HG03135 (cell line): ENCODE measurements at regions not wholly inside any gene's neighbourhood (a gene's known extent, or its start where the extent isn't known, plus 50 kb on each side); places are given as distances from the start of the nearest gene placed in this dataset.
"Not testable (repeated sequence)": the region's sequence is repeated elsewhere in the genome, so short reads cannot be mapped to it uniquely, and the experiment has no call there.

Experiments used
- ATAC-seq: cut with Tn5 transposase; IDR thresholded peaks from one replicate; pipeline ENCODE4 v1.9.1; 2021; ENCODE audit warnings: mild to moderate bottlenecking, moderate library complexity; ENCODE audit not compliant: unreplicated experiment

DNA sequence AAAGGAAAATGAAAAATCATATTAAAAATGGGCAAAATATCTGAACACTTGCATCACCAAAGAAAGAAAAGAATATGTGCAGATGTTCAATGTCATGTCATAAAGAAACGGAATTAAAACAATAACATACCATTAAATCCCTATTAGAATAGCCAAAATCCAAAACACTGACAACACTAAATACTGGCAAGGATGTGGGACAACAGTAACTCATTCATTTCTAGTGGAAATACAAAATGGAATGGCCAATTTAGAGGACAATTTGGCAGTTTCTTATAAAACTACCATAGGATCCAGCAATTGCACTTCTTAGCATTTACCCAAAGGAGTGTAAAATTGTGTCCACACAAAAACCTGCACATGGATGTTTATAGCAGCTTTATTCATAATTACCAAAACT lies 542.5 kb upstream of the UBE2E2 start:
- no peak for ATAC-seq

- ATAC-seq: no peak
Measured at GRCh38 chr3:22661121-22661700, 541.9 kb upstream of the UBE2E2 start.

- ATAC-seq: no peak
Measured at GRCh38 chr3:22665528-22665927, 537.6 kb upstream of the UBE2E2 start.

- no peak for ATAC-seq
Measured at GRCh38 chr3:22666736-22667135, 536.4 kb upstream of the UBE2E2 start.

- ATAC-seq: no peak
Measured at GRCh38 chr3:22671848-22672247, 531.3 kb upstream of the UBE2E2 start.

GRCh38 chr3:22684739-22685138 lies 518.4 kb upstream of the UBE2E2 start:
- ATAC-seq: no peak

DNA sequence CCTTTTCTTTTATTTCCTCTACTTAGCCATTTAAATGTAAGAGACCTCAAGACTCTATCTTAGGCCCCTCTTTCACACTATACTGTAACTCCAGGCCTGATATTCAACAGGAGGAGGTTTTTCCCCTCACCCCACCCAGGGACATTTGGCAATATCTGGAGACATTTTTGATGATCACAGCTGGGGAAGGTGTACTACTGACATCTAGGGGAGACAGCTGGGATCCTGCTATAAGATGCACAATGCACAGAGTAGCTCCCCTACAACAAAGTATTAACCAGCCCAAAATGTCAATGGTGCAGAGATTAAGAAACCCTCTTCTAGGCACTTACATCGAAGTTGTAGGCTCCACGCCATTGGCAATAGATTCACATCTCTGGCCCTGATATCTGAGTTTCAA lies 517.5 kb upstream of the UBE2E2 start:
- no peak for ATAC-seq

DNA sequence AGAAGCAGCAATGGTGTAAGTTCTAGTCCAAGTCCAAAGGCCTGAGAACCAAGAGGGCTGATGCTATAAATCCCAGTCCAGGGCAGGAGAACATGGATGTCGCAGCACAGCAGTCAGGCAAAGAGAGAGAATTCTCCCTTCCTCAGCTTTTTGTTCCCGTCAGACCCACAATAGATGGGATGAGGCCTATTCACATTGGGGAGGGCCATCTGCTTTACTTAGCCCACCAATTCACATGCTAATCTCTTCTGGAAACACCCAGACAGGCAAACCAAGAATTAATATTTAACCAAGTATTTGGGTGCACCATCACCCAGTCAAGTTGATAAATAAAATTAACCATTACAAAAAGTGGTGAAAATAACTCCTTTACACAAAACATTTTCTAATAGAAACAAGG lies 511.7 kb upstream of the UBE2E2 start:
- no peak for ATAC-seq

DNA sequence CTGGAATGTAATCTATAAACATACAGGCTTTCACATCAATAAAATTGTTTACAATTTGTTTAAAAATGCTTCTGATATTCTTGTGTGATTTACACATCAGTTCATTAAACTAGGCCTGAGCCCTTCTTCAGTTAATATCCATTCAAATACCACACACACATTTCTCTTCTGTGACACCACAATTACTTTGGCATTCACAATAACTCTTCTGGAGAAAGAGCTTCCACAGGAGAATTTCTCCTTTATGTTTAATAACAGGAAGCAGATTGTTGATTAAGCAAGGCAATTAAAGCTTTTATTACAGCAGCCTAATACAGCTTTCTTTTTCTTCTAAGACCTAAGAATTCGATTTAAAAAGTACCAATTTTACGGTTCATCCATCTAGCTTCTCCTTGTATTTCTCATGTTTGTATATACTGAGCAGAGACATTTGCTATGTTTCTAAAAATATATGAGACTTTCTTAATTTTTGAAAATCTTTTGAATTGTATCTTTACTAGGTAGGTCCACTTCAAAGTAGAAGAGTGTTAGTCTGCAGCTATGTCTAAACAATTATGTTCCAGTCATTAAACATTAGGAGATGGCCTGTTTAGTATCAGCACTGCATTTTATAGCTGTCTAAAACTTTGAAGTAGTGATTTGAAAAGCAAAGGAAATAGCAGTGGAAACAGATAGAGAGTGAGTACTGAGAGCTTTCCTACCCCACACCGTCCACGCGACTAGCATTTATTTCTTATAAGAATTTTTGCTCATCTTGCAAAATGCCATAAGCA lies 511.1 kb upstream of the UBE2E2 start:
- no peak for ATAC-seq

GRCh38 chr3:22700876-22701275 lies 502.3 kb upstream of the UBE2E2 start:
- no peak for ATAC-seq

DNA sequence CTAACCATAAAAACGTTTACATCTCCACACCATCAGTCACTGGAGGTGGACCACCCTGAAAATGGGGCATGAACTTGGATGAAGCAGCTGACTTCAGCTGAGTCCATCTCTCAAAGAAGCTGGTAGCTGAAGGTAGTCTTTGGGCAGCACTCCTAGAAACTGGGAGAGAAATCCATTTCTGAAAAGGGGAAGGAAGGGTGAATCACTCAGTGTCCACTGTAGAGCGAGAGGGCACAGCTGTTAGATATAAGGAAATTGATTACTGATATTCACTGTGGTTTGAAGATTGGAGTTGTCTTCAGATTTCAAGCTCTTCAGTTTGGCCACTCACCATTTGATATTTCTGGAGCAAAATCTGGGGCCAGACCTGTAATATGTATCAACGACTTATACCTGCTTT lies 499.0 kb upstream of the UBE2E2 start:
- no peak for ATAC-seq

DNA sequence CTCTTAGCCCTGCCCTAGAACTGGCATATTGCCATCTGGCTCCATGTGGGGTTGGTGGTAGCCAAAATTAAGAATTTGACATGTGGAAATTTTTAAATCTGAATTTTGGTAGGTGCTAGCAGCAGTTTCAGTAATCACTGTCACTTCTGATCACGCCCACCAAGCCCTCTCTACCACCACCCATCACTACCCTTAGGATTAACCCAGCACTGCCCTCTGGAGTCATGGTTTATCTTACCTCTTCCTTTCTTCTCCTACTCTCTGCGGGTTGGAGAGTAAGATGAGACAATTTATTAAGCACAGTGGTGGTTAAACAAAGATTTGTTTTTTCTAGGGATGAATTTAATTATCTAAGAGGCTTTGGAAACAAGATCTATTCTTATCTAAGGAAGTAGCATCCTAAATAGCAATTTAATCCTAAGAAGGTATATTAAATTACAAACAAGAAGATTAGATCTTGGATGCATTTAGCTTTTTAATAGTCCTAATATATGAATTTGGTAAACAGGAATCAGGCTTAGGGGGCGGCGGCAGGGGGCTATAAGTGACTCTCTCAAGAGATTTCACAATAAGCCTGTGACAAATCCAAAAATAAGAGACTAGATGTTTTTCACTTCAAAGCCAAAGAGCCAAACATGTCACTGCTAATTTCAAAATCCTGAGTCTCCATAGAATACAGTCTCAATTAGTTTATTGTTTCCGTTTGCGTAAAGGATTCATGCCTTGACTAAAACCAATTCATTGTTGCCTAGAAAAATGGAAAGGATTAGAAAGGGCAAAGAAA lies 498.4 kb upstream of the UBE2E2 start:
- ATAC-seq: no peak

DNA sequence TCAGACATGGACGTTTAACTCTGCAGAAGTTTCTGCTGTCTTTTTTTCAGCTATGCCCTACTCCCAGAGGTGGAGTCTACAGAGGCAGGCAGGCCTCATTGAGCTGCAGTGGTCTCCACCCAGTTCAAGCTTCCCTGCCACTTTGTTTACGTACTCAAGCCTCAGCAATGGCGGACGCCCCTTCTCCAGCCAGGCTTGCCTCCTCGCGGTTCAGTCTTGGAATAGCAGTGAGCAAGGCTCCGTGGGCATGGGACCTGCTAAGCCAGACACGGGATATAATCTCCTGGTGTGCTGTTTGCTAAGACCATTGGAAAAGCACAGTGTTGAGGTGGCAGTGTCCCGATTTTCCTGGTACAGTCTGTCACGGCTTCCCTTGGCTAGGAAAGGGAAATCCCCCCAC lies 496.2 kb upstream of the UBE2E2 start:
- ATAC-seq: not testable (repeated sequence)

GRCh38 chr3:22713936-22714335 lies 489.2 kb upstream of the UBE2E2 start:
- ATAC-seq: no peak

GRCh38 chr3:22714749-22715148 lies 488.4 kb upstream of the UBE2E2 start:
- ATAC-seq: no peak

DNA sequence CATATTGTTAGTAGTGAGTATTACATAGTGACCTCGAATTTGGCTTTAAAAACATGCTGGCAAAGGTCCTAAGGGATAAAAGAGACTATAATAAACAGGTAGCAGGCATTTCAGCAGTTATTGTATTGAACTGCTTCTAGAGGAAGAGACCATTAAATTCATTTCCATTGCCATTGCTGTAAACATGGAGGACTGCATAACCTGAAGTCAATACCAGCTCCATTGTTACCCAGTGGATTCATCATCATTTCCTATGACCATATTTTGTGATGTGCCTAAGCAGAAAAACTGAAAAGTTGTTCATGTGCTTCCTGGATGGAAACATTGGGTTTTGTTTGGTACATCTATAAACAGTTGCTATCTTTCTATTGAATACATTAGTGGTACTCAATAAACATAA lies 482.5 kb upstream of the UBE2E2 start:
- ATAC-seq: no peak

DNA sequence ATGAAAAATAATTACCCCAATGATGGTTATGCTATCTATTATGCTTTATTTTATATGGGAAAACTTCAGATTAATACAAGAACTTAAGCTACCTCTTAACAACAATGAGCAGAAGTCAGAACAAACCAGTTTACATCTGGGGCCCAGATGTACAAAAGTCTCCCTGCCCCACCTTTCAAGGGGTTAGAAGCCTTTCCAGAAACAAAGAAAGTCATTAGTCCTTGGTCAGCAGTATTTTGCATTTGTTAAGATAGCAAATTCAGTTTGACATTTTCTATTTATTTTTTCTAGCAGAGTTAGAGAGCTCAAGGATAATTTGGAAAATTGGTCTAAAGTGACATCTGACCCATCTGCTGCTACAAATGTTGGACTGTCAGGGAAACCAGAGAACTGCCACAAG lies 478.7 kb upstream of the UBE2E2 start:
- no peak for ATAC-seq

DNA sequence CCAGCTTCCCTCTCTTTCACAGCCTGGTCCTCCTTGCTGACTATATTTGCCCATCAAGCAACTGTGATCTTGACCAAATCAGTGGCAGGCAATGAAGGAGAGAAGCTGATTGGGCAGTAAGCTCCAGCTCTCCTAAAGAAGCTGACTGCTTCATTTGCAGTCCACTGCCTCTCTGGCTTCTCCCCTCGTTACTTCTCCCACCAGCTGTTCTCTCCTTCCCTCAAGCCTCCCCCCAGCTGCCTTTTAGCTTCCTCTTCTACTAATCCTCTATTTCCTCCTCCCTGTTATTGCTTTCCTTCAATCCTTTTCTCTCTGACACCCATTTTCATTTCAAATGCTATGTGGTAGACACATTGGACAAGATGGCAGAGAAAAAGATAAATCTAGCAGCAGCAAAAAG lies 474.7 kb upstream of the UBE2E2 start:
- no peak for ATAC-seq

DNA sequence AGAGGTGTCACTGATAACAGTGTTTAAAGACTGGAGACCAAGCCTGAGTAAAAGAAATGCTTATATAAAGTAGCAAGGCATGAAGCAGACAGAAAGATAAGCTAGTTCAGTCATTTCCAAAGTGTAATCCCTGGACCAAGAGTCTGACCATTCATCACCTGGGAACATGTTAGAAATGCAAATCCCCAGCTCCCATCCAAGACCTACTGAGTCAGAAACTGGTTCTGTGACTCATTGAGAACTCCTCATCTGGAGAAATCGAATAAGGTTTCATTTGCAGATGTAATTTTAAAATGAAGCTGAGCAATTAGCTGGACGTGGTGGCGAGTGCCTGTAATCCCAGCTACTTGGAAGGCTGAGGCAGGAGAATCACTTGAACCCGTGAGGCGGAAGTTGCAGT lies 473.9 kb upstream of the UBE2E2 start:
- ATAC-seq: no peak

- ATAC-seq: no peak
Measured at GRCh38 chr3:22729981-22730380, 473.1 kb upstream of the UBE2E2 start.

- no peak for ATAC-seq
Measured at GRCh38 chr3:22730701-22731100, 472.4 kb upstream of the UBE2E2 start.

GRCh38 chr3:22731901-22732300 lies 471.2 kb upstream of the UBE2E2 start:
- ATAC-seq: no peak
